ENCODE measurements at regions not wholly inside any gene's neighbourhood (a gene's known extent, or its start where the extent isn't known, plus 50 kb on each side); places are given as distances from the start of the nearest gene placed in this dataset.
"Not testable (repeated sequence)": the region's sequence is repeated elsewhere in the genome, so short reads cannot be mapped to it uniquely, and the experiment has no call there.

DNA sequence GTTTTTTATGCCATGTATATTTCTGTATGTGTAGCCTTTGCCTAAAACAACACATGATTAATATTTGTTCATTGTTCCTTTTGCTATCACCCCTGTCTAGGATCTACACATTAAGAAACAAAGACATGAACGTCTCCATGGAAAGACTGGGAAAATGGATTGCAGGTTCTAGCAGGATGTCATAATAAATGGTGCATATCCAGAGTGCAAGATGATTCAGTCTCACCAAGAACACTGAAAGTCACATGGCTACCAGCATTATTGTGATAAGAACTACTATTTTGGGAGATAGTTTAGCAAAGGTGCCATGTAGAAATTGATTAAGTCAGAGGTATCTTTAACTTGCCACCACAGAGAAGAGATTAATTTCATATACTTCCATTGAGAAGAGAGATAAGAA lies 398.3 kb downstream of the OR4F29 start:
- not testable (repeated sequence) for H3K36me3 Mint-ChIP-seq (ENCODE audit: low read depth); H3K27ac Mint-ChIP-seq; H3K4me3 Mint-ChIP-seq; DNase-seq (ENCODE audit: low spot score); H3K27me3 Mint-ChIP-seq (ENCODE audit: low read depth); H3K4me1 Mint-ChIP-seq (ENCODE audit: low read depth); H3K9me3 Mint-ChIP-seq

DNA sequence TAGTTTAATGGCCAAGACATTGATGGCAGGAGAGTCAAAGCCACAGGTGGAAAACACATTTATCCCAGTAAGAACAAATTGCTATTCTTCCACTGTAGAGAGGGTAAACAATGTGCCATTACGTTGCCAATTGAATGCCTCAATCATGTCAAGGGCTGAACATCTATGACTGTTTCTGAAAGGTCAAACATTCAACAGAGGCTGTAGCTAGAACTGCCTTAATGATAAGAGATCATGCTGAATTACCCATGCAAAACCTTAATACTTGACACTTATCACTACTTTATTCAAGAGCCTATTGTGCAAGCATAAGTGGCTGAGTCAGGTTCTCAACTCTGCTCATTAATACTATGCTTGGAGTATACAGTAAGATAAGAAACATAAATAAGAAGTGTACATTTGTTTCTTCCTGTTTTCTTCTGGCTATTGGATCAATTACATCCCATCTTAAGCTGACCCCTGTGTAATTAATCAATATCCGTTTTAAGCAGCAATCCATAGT lies 409.5 kb downstream of the OR4F29 start:
- not testable (repeated sequence) for H3K27ac Mint-ChIP-seq; H3K27me3 Mint-ChIP-seq (ENCODE audit: low read depth); H3K4me3 Mint-ChIP-seq; H3K36me3 Mint-ChIP-seq (ENCODE audit: low read depth); H3K9me3 Mint-ChIP-seq; H3K4me1 Mint-ChIP-seq (ENCODE audit: low read depth); DNase-seq (ENCODE audit: low spot score)

- H3K4me3 Mint-ChIP-seq; H3K27ac Mint-ChIP-seq; H3K27me3 Mint-ChIP-seq (ENCODE audit: low read depth); DNase-seq (ENCODE audit: low spot score); H3K4me1 Mint-ChIP-seq (ENCODE audit: low read depth); H3K9me3 Mint-ChIP-seq; H3K36me3 Mint-ChIP-seq (ENCODE audit: low read depth): not testable (repeated sequence)
These were observed 410.3 kb downstream of the OR4F29 start for GRCh38 chr1:41197-41596.

GRCh38 chr1:29183-29582 lies 422.3 kb downstream of the OR4F29 start:
- H3K36me3 Mint-ChIP-seq (ENCODE audit: low read depth) = not testable (repeated sequence)

GRCh38 chr1:17298-17697 lies 434.2 kb downstream of the OR4F29 start:
- H3K27ac Mint-ChIP-seq; H3K36me3 Mint-ChIP-seq (ENCODE audit: low read depth); H3K9me3 Mint-ChIP-seq; H3K27me3 Mint-ChIP-seq (ENCODE audit: low read depth); DNase-seq (ENCODE audit: low spot score); H3K4me1 Mint-ChIP-seq (ENCODE audit: low read depth); H3K4me3 Mint-ChIP-seq: not testable (repeated sequence)

More at GRCh38 chr1:29183-29582, 422.3 kb downstream of the OR4F29 start:
- H3K27me3 Mint-ChIP-seq (ENCODE audit: low read depth); H3K4me1 Mint-ChIP-seq (ENCODE audit: low read depth); H3K27ac Mint-ChIP-seq; H3K4me3 Mint-ChIP-seq; H3K9me3 Mint-ChIP-seq: not testable (repeated sequence)
- DNase-seq (ENCODE audit: low spot score) = peak; percentile 26

- not testable (repeated sequence) for H3K27me3 Mint-ChIP-seq (ENCODE audit: low read depth); H3K4me1 Mint-ChIP-seq (ENCODE audit: low read depth); H3K9me3 Mint-ChIP-seq; H3K27ac Mint-ChIP-seq; DNase-seq (ENCODE audit: low spot score); H3K4me3 Mint-ChIP-seq; H3K36me3 Mint-ChIP-seq (ENCODE audit: low read depth)
These were observed 435.5 kb downstream of the OR4F29 start for GRCh38 chr1:16025-16424.

DNA sequence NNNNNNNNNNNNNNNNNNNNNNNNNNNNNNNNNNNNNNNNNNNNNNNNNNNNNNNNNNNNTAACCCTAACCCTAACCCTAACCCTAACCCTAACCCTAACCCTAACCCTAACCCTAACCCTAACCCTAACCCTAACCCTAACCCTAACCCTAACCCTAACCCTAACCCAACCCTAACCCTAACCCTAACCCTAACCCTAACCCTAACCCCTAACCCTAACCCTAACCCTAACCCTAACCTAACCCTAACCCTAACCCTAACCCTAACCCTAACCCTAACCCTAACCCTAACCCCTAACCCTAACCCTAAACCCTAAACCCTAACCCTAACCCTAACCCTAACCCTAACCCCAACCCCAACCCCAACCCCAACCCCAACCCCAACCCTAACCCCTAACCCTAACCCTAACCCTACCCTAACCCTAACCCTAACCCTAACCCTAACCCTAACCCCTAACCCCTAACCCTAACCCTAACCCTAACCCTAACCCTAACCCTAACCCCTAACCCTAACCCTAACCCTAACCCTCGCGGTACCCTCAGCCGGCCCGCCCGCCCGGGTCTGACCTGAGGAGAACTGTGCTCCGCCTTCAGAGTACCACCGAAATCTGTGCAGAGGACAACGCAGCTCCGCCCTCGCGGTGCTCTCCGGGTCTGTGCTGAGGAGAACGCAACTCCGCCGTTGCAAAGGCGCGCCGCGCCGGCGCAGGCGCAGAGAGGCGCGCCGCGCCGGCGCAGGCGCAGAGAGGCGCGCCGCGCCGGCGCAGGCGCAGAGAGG lies 441.3 kb downstream of the OR4F29 start:
- H3K27ac Mint-ChIP-seq; H3K4me1 Mint-ChIP-seq (ENCODE audit: low read depth); H3K9me3 Mint-ChIP-seq; H3K36me3 Mint-ChIP-seq (ENCODE audit: low read depth); H3K4me3 Mint-ChIP-seq; H3K27me3 Mint-ChIP-seq (ENCODE audit: low read depth): not testable (repeated sequence)
- DNase-seq (ENCODE audit: low spot score) = peak; percentile 15

Measured in T-helper 2 cell treated with Interferon-gamma antibody and Interleukin-4, amounts not matched to agents 5 μg/mL and 100 μg/mL, for 36 hours (primary cell).